Left hindlimb (tissue), 1 donor: ENCODE measurements at regions not wholly inside any gene's neighbourhood (a gene's known extent, or its start where the extent isn't known, plus 50 kb on each side); places are given as distances from the start of the nearest gene placed in this dataset.

ENCODE experiments used
- DNase-seq: peaks from one replicate; pipeline ENCODE4 v3.0.0-alpha.2; 2018

DNA sequence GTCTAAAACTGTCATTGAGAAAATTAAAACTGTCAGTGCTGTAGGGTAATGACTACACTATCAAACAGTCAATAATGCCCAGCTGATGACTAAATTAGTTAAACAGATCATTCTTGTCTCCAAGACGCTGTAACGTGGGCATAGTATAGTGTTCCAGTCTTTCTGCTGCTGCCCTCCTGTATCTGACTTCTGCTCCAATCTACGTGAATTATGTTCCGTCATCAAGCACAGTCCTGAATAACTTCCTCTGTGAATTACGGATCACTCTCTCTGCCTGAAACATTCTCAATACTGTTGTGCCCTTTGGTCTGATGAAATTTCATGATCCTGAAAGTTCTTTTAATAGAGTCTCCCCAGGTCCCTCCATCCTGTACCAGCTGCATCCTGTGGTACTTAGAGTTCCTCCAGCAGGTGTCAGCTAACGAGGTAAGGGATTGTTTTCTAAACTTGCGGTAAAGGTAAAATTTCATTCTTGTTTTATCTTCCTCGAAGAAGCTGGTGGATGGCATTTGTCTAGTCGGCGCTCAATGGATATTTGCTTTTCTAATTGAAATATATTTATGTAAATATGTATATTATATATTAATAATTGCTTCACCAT is 393.5 kb upstream of the ADARB2 start:
- DNase-seq, result no peak

- DNase-seq, result no peak
Measured at GRCh38 chr10:2128991-2129390, 391.7 kb upstream of the ADARB2 start.

DNA sequence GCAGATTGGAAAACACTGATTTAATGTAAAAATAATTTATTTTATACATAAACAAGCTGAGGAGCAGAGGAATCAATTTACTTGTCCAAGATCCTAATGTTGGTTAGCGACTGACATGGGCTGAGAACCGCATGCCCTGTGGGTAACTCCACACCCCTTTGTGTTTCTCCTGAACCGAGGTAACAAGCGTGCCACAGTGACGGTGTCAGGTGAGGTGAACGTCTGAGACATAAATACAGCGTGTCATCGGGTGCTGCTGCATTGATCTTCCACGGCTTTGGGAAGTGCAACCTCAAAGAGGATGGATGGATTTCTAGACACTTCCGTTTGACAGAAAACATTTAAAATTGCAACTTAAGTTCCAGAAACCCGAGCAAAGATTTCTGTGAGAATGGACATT is 386.8 kb upstream of the ADARB2 start:
- no peak for DNase-seq

GRCh38 chr10:2122431-2123124 is 385.3 kb upstream of the ADARB2 start:
- DNase-seq, result no peak

DNA sequence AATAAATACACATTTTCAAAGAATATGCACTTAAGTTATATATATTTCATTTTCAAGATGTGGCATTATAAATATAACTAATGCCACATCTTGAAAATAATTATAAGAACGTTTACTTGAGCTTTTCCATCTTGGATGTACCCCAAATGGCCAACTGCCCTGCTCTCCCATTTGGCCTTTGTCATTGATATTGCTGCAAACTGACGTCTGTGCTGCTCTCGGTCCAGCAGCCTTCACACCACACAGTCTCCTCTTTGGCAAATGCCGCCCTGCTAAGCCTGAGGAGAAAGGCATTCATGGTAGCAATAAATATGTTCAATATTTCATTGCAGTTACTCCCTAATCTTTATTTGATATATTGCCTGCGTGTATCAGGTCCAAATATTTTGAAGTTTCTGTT is 384.6 kb upstream of the ADARB2 start:
- no peak for DNase-seq

DNA sequence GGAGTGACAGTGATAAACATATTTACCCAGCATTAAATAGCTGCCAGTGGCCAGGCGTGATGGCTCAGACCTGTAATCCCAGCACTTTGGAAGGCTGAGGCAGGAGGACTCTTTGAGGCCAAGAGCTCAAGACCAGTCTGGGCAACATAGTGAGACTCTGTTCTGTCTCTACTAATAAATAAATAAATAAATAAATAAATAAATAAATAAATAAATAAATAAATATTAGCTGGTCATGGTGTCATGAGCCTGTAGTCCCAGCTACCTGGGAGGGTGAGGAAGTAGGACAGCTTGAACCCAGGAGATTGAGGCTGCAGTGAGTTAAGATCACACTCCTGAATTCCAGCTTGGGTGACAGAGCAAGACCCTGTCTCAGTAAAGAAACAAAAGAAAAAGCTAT is 384.0 kb upstream of the ADARB2 start:
- no peak for DNase-seq

GRCh38 chr10:2120746-2121145 is 383.4 kb upstream of the ADARB2 start:
- no peak for DNase-seq

DNA sequence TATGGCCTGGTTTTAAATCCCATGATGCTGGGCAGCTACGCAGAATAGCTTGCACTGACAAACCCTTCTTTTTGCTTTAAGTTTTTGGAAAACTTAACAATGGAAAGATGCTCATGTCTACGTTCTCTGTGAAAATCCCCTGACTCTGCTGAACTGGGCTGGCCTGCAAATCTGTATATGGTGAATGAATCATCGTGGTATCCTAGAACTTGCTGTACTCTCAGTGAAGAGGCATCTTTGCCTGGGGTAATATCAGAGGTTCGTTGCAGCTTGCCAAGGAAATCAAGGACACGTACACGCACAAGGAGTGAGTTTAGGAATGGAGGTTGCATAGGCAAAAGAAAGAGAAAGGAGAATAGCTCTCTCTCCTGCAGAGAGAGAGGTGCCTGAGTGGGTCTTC is 382.0 kb upstream of the ADARB2 start:
- DNase-seq, result no peak

DNA sequence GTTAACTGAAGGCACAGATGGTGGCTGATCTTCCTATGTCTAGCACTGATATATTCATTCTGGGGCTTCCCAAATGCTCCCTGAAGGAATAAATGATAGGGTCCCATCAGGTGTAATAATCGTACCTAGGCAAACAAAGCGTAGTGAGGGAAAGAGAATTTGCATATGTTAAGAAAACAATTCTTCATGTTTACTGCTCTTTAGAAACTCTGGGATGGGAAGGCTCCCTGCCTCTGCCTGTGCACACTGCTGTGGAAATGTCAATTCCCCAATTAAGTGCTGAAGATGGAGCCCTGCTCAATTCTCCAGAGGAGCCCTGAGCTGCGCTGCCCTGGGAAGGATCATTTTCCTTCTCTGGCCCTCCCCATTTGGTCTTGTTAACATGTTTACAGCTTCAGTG is 380.9 kb upstream of the ADARB2 start:
- DNase-seq, result no peak

- no peak for DNase-seq
Measured at GRCh38 chr10:2117641-2118040, 380.3 kb upstream of the ADARB2 start.

DNA sequence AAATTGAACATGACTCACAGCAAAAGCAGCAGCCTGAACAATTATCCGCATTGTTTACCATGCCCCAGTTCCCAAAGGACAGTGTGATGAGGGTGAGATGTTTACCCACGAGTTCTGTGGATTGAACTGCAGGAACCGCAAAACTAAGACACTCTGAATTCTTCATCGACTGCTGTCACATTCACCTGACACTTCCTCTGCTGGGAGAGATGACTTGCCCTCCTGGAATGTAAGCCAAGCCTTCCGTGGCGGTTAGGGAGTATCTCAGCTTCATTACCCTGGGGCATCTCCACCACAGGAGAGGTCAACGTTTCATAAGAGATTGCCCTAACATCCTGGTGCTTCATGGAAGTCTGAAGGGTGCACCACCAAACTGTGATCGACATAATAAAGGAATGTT is 374.6 kb upstream of the ADARB2 start:
- no peak for DNase-seq

DNA sequence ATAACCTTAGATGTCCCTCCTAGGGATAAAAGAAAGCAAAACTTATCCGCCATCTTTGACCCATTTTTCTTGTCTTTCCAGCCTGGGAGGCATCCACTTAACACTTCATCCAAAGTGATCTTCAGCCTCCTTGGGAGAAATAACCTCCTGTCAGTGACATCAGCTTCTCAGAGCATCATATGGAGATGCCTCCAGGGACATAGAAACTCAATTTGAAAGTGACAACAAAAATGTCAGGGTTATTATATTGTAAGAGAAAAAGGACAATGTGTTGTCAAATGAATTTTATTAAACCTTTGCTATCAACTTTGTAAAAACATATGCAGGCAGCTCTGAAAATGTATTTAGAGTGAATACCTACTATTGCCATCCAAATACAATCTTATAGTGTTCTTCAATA is 371.2 kb upstream of the ADARB2 start:
- no peak for DNase-seq

- no peak for DNase-seq
Measured at GRCh38 chr10:2106641-2107040, 369.3 kb upstream of the ADARB2 start.

- no peak for DNase-seq
Measured at GRCh38 chr10:2099321-2099720, 362.0 kb upstream of the ADARB2 start.

DNA sequence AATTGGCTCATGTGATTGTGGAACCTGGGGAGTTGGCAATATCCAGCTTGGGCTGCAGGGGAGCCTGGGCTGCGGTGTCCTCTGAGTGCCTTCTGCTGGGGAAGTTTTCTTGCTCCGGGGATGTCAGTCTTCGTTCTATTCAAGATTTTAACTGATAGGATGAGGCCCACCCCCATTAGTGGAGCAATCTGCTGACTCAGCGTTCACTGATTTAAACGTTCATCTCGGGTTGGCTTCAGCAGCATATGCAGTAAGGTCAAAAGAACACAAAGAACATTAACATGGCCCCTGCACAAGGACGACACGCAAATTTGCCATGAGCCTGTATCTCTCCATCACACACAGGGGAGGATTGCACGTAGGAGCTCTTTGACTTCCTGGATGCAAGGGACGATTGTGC is 360.6 kb upstream of the ADARB2 start:
- no peak for DNase-seq

DNA sequence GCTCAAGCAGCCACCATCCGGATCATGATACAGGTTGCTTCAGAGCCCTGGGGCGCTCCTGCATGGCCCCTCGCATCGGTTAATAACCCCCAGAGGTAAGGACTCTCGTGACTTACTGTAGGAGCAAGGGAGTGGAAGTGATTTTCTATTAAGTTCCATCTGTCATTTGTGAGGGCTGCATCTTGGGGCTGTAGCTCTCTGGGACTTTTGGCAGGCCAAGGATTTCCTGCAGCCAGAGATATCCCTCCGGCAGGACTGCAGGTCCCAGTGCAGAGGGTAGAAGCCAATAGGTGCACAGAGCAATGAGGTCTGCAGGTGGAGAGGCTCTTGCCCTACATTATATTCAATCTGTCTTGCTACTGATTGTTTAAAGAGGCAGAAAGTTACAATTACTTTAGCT is 356.8 kb upstream of the ADARB2 start:
- no peak for DNase-seq

GRCh38 chr10:2083591-2083990 is 346.3 kb upstream of the ADARB2 start:
- no peak for DNase-seq

- no peak for DNase-seq
Measured at GRCh38 chr10:2081501-2081900, 344.2 kb upstream of the ADARB2 start.

DNA sequence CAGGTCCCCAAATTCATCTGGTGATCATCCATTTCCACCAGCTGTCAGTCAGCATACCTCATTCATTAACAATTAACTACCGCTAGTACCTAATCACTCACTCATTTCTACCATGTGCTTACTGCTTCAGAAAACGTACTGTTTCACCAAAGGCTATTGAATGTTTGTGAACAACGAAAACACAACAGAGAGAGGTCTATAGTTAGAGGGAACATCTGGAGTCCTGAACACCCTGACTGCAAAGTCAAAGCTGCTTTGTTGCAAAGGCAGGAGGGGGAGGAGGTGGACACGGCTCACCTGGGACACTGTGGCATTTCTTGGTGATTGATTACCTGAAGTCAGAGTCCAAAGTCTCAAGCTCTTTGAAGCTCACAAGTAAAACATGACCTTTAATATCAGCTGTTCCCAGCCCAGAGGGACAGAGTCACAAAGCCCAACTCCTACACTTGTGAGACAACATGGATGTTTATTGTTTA is 342.3 kb upstream of the ADARB2 start:
- no peak for DNase-seq

DNA sequence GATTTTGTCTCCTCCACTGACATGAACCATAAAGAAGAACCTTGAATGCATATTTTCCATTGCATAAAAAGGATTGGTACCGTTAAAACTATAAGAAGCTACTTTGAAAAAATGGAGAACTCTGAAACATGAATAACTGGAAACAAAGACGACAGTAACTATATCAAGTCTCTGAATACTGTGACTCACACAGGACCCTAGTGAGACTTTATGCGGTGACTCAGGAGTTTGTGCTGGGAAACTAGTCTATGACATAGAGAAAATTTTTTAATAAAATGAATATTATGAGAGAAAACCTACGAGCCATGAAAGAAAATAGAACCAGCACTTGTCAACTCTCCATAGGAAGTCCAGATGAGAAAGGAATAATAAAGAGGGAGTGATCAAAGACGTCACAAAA is 339.9 kb upstream of the ADARB2 start:
- DNase-seq, result no peak

DNA sequence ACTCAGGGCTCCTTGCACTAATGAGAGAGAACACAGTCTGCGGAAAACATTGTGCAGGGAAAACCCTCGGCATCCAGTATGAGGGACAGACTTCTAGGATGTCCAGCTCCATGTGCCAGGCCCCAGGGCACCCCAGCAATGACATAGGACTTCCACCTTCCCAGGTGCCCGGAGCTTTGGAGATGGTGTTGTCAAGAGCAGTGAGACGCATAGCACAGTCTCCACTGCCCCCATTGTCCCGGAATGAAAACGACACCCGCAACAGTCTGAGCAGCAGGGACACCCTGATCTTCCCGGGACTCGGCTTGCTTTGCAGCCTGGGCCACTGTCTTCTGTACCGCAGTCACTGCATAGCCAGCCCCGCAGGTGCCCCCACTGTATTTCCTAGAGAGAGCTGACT is 339.2 kb upstream of the ADARB2 start:
- no peak for DNase-seq

- DNase-seq, result no peak
Measured at GRCh38 chr10:2067015-2067414, 329.7 kb upstream of the ADARB2 start.

GRCh38 chr10:2054728-2055127 is 317.4 kb upstream of the ADARB2 start:
- DNase-seq, result no peak

DNA sequence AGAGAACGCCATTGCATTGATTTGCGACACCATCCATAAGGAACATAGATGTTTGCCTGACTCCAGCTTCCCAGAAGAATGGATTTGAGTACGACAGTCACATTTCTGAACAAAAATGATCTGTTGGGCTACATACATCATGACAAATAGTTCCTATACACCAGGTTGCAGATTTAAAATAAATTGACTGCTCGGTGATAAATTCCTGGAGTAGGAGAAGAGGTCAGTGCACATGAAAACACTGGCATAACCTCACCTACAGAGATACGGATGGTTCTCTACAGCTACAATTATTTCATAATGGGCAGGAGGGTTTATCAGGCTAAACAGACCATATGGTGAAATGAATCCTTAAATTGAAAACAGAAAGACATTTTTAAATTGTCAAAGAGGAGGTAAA is 316.5 kb upstream of the ADARB2 start:
- DNase-seq, result no peak

DNA sequence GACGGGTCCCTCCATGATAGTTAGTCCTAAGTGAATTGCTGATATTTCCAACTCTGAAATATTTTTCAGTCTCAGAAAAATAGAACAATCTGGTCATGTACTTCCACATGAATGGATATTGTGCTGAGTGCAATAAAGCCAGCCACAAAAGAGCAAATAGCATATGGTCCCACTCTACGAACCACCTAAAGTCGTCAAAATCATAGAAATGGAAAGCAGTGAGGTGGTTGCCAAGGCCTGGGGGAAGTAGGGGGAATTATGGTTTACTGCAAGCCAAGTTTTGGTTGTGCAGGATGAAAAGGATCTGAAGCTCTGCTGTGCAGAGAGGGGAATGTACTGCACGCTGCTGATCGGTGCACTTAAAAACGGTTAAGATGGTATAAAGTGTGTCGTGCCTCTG is 313.8 kb upstream of the ADARB2 start:
- DNase-seq, result no peak
